ENCODE measurements at regions not wholly inside any gene's neighbourhood (a gene's known extent, or its start where the extent isn't known, plus 50 kb on each side); places are given as distances from the start of the nearest gene placed in this dataset.
A peak's percentile ranks its signal among the peaks of the same experiment; 100 is the strongest.

DNA sequence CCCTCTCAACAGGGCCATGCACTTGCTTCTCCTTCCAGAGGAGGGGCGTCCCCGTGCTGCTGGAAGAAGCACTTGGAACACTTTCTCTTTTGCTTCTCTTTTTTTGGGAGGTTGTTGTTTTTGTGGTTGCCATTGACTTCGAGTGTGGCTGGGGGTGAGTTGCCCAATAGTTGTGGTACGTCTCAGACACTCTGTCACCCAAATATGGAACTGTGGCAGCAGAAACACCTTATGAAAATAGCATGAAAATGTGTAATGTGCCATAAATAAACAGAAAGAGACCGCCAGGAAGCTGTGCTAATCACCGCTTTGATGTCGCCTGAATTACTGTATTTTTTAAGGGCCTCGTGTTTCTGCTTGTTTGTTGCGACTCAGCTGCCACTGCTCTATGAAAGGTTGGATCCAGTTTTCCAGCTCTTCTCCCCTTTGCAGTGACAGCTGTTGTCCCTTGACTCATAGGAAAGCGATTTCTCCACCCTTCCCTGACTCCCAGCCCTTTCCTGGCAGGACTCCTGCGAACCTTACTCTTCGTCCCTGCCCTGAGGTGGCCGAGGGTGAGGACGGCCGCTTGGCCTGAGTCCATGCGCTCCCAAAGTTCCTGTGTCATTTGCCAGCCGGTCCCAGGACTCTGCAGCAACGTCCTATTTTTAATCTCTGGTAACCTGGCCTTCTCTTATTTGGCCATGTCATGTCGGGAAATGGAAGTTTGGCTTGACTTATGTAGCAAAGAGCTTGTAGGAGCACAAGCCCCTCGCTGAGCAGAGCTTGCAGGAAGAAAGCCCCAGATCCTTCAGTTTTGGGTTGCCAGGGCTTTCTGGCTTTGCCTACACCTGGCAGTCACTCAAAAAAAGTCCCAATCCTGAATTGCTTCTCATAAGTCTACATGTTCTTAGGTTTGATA is 694.6 kb downstream of the QKI start:
- peak in 1 of 2 donors; percentile 42 for TF ChIP-seq POLR2AphosphoS5 (IDR thresholded peaks at IDR 0.05; ENCODE audit: insufficient read depth in 1 of 2, low read depth in 1 of 2)
- no peak for TF ChIP-seq POLR2A (IDR thresholded peaks at IDR 0.05)
- TF ChIP-seq, protein P1, sequence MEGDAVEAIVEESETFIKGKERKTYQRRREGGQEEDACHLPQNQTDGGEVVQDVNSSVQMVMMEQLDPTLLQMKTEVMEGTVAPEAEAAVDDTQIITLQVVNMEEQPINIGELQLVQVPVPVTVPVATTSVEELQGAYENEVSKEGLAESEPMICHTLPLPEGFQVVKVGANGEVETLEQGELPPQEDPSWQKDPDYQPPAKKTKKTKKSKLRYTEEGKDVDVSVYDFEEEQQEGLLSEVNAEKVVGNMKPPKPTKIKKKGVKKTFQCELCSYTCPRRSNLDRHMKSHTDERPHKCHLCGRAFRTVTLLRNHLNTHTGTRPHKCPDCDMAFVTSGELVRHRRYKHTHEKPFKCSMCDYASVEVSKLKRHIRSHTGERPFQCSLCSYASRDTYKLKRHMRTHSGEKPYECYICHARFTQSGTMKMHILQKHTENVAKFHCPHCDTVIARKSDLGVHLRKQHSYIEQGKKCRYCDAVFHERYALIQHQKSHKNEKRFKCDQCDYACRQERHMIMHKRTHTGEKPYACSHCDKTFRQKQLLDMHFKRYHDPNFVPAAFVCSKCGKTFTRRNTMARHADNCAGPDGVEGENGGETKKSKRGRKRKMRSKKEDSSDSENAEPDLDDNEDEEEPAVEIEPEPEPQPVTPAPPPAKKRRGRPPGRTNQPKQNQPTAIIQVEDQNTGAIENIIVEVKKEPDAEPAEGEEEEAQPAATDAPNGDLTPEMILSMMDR (IDR thresholded peaks at IDR 0.05) = no peak
